OCI-LY1 (cell line): ENCODE measurements at regions not wholly inside any gene's neighbourhood (a gene's known extent, or its start where the extent isn't known, plus 50 kb on each side); places are given as distances from the start of the nearest gene placed in this dataset.

Source experiments
- CTCF ChIP-seq: fragments of 200-600 bp; sonication (generic), shearing (Covaris generic); IDR thresholded peaks from 2 replicates; pipeline ENCODE4 v1.5.1; 2017; ENCODE audit warnings: mild to moderate bottlenecking, antibody characterized with exemption, low read length, moderate library complexity, mixed read lengths
- EZH2 ChIP-seq: fragments of 200-600 bp; sonication (generic), shearing (Covaris generic); IDR thresholded peaks from 2 replicates; pipeline ENCODE4 v1.8.0; 2017; ENCODE audit warnings: borderline replicate concordance, mixed run types, mild to moderate bottlenecking, antibody characterized with exemption, low read length, moderate library complexity, mixed read lengths

DNA sequence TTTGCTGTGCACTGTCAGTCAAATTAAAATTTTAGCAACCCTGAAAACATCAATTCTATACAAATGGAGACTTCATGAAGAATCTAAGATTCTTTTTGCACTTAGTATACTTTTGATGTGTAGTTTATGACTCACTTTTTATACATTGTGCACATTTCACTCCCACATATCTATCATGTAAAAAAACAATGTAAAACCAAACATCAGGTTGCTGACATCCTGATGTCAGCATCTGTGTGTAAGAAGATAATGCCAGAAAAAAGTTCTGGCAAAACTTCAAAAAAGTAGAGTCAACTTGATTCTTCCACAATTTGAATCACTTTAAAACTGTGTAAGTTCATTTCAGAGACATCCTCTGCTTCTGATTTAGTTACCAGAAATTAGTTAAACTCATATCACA lies 115.7 kb downstream of the CENPF start:
- no peak for TF ChIP-seq CTCF
- TF ChIP-seq EZH2 = no peak
